GM12878 (cell line): ENCODE measurements at regions not wholly inside any gene's neighbourhood (a gene's known extent, or its start where the extent isn't known, plus 50 kb on each side); places are given as distances from the start of the nearest gene placed in this dataset.

Experiments
- CTCF ChIP-seq, 3 experiments: IDR thresholded peaks in 2 of 3; conservative IDR thresholded peaks in 1 of 3; 2 replicates each; pipeline ENCODE4 v1.5.1; 2011; ENCODE audit warnings: low read depth in 3 of 3, low read length in 3 of 3, mild to moderate bottlenecking in 3 of 3, control low read depth in 2 of 3, moderate library complexity in 2 of 3, inconsistent platforms in 1 of 3, mixed read lengths in 1 of 3; ENCODE audit not compliant: control insufficient read depth in 2 of 3, insufficient read depth in 1 of 3; ENCODE audit errors: extremely low read depth in 1 of 3
- EED ChIP-seq: sonication (generic); IDR thresholded peaks from 2 replicates; pipeline ENCODE4 v1.6.1; 2016; ENCODE audit warnings: antibody characterized with exemption, low read depth
- FOXM1 ChIP-seq: IDR thresholded peaks from 2 replicates; pipeline ENCODE4 v1.6.1; 2012; ENCODE audit warnings: low read depth, mild to moderate bottlenecking, inconsistent platforms, low read length, moderate library complexity
- HDGF ChIP-seq: fragments of 450-650 bp; IDR thresholded peaks from 2 replicates; pipeline ENCODE4 v1.6.1; 2016; ENCODE audit warnings: antibody characterized with exemption
- JUND ChIP-seq: IDR thresholded peaks from 2 replicates; pipeline ENCODE4 v1.6.1; 2012; ENCODE audit warnings: low read depth, mild to moderate bottlenecking, low read length, improper control_type of control experiment, moderate library complexity
- KLF5 ChIP-seq: fragments of 450-650 bp; IDR thresholded peaks from 2 replicates; pipeline ENCODE4 v1.6.1; 2014; ENCODE audit warnings: mild to moderate bottlenecking; ENCODE audit not compliant: partially characterized antibody
- POLR2A ChIP-seq: IDR thresholded peaks from 2 replicates; pipeline ENCODE4 v1.6.1; 2011; ENCODE audit warnings: low read depth, mild to moderate bottlenecking, low read length
- SIN3A ChIP-seq: IDR thresholded peaks from 2 replicates; pipeline ENCODE4 v1.6.1; 2012; ENCODE audit warnings: low read depth, low read length, improper control_type of control experiment

- TF ChIP-seq JUND (no peak), CTCF (IDR thresholded peaks at IDR 0.05 in 2 of 3, conservative IDR thresholded peaks at IDR 0.05 in 1 of 3; ENCODE audit: control insufficient read depth in 2 of 3, extremely low read depth in 1 of 3, insufficient read depth in 1 of 3, low read depth in 3 of 3, low read length in 3 of 3) (no peak), EED (no peak), FOXM1 (no peak), KLF5 (no peak), HDGF (no peak), SIN3A (no peak), POLR2A (no peak)
Measured at GRCh38 chr1:232476538-232476950, 153.4 kb downstream of the SIPA1L2 start.
